Fibroblast of skin of right biceps (primary cell): ENCODE measurements at regions not wholly inside any gene's neighbourhood (a gene's known extent, or its start where the extent isn't known, plus 50 kb on each side); places are given as distances from the start of the nearest gene placed in this dataset.
"Not testable (repeated sequence)": the region's sequence is repeated elsewhere in the genome, so short reads cannot be mapped to it uniquely, and the experiment has no call there.

Source experiments
- DNase-seq: peaks from one replicate; pipeline ENCODE4 v3.0.0-alpha.2; 2013

DNA sequence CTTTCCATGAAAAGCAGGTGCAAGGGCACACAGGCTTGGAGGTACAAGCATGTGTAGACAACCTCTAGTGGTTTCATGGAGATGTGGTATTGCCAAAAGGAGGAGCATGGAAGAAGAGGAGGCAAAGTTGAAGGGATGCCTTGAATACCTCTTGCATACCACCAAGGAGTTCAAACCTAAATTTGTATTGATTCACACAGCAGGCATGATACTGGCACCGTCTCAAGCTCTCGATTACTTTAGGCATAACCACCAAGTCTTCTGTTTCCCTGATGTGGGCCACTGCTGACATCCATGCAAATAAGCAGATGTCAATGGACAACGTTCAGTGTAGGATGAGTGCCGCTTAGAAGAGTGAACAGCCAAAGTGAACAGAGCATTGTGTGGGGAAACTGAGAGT is 87.1 kb downstream of the SCN11A start:
- DNase-seq: no peak

DNA sequence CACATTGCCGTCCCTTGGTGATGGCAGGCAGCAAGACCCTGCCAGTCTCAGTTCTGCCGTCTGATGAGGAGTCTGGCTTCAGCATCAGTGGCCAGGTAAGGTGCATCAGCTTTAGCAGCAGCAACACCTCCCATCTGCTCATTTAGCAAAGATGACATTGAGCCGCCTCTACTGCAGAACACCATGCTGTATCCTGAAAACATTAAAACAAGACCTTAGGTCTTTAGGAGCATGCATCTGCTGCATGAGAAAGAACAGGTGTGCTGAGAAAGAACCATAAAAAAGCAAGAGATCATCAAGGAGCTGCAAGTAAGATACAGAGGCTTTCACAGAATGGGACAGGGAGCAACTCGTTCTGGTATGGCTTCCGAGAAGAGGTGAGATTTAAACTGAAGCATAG is 87.5 kb downstream of the SCN11A start:
- no peak for DNase-seq

DNA sequence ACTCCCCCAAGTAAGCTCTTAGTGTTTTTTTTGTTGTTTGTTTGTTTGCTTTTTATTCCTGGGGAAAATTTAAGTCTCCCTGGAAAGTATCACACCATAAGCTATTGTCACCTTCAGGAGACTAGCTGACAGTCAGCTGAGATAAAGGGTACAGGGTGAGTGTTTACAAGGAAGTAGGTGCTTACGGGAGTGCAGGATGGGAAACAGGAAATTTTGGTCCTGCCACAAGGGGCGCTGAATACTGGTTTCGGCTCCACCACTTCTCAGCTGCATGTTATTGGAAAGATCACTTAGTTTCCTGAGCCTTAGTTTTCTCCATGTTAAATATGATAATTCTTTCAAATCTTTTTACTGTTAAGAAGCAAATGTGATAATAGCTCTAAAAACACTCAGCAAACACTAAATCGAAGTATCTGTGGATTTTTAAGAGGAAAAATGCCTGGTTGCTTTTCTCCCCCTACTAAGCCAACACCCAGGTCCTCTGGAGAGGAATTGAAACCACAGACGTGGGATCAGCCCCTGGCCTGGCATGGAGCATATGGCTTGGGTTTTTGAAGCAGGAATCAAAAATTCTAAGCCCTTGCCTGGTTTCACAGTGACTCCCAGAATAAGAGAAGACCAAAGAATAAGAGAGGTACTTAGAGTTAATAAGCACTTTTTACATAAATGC is 90.7 kb downstream of the SCN11A start:
- peak; percentile 29 for DNase-seq

DNA sequence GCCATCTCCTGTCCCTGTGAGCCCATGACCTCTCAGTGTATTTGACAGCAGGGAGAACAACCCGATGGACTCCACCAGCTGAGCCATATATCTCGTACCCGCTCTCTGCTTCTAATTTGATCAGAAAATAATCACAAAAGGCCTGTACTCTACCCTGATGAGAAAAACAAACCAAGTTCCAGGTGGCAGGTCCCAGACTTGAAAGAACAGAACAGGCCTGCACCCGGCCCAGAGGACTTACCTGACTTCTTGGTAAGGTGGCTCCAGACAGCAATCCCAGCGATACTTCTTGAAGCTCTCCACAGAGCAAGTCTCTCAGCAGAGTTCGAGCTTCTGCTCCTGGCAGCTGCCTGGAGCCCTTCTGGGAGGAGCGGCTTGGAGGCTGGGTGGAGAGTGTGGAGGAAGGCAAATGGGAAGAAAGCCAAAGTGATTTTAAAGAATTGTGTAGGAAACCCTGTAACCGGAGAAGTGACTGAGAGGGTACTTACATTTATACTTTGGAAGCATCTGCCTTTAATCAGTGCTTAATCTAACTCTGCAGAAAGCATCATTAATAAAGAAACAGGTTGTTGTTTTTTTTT is 91.6 kb downstream of the SCN11A start:
- peak; percentile 33 for DNase-seq

DNA sequence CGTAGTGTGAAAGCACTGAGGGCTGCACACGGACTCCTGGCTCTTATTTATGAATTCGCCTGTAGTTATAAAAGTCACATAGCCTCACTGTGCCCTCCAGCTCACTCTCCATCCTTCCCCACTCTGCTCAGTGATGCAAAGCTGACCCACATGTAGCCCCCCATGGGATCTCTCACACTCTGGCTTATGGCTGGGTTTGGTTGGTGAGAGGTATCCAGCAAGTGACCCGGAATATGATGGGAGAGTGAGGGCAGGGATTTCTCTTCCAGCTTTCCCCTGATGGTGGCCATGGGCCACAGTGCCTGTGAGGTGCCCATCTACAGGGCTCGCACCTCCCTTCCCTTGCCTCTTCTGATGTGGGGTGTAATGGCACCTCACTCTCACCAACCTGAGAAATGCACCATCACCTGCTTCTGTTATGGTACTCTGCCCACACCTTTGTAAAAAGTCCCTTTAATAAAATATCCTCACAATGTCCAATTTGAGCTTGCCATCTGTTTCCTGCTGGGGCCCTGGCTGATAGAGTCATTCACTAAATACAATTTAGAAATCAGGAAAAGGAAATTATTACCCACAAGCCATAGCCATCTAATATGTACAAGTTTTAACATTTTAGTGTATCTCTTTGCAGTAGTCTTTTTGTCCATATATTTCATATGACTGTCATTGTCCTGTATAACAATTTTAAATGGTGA is 93.6 kb downstream of the SCN11A start:
- no peak for DNase-seq

DNA sequence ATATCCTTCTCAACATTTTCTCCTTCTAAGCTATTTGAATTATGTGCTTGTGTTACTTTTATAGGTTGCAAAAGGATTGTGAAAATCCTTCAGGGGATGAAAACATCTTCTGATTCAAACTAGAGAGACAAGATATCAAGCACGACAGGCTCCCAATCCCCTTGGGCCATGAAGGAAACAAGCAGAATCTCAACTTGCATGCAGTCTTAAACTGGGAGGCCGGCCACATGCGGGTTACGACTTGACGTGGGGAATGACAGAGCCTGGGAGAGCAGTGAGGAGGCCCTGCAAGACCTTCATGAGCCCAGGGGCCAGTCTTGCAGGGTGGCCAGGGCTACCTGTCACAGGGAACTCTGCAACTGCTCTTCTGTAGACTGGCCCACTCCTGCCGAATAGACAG is 94.4 kb downstream of the SCN11A start:
- no peak for DNase-seq

DNA sequence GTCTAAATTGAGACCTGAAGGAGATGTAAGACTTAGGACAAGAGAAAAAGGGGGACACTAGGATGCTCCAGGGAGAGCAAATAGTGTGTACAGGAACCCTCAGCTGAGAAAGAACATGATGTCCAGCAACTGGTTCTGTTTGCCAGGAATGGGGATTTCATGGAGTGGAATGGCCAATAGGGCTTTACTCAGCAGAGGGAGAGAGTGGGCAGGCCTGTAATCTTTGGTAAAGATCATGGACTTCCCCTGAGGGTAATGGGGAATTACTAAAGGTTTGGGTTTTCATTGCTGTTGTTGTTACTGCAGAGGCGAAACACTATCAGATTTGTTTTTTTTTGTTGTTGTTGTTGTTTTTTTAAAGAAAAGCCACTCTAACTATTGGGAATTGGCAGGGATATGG is 99.0 kb downstream of the SCN11A start:
- DNase-seq: no peak

DNA sequence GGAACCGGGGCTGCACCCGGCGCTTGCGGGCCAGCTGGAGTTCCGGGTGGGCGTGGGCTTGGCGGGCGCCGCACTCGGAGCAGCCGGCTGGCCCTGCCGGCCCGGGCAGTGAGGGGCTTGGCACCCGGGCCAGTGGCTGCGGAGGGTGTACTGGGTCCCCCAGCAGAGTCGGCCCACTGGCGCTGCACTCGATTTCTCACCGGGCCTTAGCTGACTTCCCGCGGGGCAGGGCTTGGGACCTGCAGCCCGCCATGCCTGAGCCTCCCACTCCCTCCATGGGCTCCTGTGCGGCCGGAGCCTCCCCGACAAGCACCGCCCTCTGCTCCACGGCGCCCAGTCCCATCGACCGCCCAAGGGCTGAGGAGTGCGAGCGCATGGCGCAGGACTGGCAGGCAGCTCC is 100.6 kb downstream of the SCN11A start:
- DNase-seq: not testable (repeated sequence)

DNA sequence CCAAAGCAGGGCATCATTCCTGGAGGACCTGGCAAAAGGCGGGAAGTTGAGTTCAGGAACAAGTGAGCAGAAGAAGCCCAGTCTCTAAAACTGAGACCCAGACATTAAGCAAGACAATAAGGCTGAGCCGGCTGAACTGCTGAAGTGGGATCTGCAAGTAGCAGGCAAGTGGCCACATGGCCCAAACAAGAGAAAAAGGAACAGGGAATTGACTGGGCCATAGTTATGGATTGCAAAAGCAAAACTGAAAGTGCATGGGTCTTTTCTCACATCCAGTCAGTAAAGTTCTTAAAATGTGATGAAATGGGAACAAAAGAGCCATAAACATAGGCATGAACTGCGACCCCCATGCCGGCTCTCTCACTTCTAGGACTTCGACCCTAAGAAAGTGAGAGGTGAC is 101.2 kb downstream of the SCN11A start:
- DNase-seq: no peak

DNA sequence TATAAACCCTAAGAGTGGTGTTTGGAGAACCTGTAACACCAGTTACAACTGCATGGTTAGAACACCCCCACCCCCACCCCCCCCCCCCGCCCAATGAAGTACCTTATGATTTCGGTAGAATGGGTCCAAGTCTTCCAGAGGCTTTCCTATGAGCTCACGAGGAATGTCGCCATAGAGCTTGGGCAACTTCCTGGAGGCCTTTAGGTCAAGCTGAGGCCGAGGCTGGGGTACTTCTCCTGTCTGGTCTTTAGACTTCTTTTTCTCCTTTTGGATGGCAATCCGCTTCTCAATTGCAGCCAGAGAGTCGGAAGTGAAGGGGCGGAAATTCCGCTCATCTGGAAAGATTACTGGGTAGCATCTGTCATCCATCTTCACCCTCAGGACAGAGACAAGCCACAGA is 101.8 kb downstream of the SCN11A start:
- no peak for DNase-seq

DNA sequence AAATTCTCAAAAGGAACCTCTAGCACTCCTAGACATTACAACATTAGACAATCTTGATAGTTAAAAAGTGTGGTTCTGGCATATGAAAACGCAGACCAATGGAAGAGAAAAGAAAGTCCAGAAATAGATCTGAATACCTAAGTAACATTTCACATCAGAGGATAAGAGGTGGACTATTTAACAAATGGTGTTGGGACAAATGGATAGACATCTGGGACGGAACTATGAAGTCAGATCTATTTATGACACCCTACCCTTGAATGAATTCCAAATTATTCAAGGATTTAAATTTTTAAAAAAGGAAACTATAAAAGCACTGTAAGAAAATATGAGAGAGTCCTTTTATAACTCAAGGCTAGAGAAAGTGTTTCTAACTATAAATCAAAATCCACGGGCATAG is 111.3 kb downstream of the SCN11A start:
- DNase-seq: no peak

DNA sequence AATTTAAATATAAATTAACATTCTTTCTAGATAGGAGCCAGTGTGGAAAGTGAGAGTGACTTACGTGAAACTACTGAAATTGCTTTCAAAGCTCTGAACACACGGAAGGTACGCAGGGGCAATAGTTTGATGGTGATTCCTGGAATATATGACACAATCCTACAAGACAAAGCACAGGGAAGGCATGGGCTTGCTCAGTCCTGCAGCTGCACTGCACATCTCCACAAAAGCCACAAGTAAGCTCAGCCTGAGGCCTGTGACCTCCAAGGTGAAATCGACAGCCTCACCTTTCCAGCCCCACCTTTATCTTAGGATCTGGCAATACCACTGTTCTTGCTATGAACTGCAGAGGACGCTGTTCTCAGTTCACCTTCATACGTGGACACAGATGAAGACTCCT is 109.3 kb upstream of the SCN10A start:
- DNase-seq: no peak

DNA sequence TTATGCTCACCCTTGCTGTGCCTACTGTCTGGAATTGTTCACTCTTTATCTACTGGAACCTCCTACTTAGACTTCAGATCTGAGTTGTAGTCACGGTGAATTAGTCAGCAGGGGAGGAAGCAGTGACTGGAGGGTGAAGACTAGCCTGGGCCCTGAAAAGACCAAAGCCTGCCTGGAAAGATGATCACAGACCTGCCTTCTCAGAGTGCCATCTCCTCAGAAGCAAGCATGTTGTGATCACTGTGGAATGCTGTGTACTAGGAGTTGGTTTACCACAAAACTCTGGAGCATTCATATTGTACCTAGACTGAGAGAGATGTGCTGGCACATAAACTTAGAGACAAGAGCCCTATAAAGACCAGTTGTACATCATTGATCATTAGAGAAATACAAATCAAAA is 100.7 kb upstream of the SCN10A start:
- DNase-seq: peak; percentile 7

DNA sequence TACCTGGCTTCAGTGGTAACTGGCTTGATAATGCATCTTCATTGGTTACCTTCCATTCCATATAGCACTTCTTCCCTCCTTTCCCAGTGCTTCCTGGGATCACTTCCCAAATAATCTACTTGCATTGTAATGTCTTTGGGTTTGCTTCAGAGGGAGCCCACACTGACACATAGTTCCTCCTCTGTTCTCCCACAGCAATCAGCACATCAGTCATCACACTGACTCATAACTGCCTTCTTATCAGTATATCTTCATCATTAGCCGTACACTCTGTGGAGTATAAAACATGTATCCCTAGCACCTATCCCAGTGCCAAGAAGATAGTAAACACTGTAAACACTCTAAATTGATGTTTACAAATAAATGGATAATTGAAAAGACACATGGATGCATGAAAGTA is 91.4 kb upstream of the SCN10A start:
- DNase-seq: no peak

DNA sequence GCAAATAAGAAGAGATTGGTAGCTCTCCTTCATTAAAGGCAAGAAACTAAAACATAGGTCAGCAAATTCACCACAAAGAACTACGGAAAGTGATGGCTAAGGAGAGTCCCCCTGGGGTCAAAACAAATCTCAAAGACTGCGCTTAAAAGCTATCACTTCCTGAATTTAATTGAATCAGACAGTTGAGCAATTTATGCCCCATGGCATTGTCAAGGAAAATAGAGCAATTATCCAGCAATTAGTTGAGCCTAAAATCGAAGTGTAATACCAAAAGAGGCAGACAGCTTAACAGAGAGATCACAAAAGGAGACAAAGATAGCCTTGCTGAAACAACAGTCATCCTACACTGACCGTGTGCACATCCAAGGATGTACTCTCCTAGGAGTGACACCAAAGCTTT is 74.4 kb upstream of the SCN10A start:
- no peak for DNase-seq

DNA sequence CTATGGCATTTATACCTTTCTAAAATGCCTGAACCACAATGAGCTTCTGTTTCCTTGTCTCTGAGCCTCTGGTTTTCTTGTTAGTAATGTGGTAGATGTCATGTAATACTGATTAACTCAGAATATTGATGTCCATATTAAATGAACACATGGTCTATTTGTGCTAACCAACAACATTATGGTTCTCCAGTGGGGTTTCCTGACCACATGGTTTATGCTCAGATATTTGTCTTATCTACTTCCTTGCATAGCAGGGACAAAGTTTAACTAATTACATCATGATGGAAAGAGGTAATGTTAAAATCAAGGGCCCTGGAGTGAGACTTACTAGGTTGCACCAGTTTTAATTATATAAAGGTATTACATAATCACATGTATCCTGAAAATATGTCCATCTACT is 62.6 kb upstream of the SCN10A start:
- DNase-seq: no peak
